Liver (tissue), 3 donors: ENCODE measurements at regions not wholly inside any gene's neighbourhood (a gene's known extent, or its start where the extent isn't known, plus 50 kb on each side); places are given as distances from the start of the nearest gene placed in this dataset.

Source experiments
- CTCF ChIP-seq: fragments of 150-350 bp; IDR thresholded peaks from 2 replicates; pipeline ENCODE4 v1.5.1; 2017; ENCODE audit warnings: improper control_type of control experiment, low read depth, low read length; ENCODE audit not compliant: missing input control
- HNF4G ChIP-seq: IDR thresholded peaks from 2 replicates; pipeline ENCODE4 v1.6.1; 2016; ENCODE audit warnings: antibody characterized with exemption
- JUND ChIP-seq, 2 donors: IDR thresholded peaks; 2 replicates each; pipeline ENCODE4 v1.6.1; 2016; ENCODE audit warnings: antibody characterized with exemption in 2 of 2
- RAD21 ChIP-seq, 2 donors: IDR thresholded peaks; 2 replicates each; pipeline ENCODE4 v1.6.1; 2016; ENCODE audit warnings: antibody characterized with exemption in 2 of 2, mild to moderate bottlenecking in 2 of 2
- TAF1 ChIP-seq: conservative IDR thresholded peaks from 2 replicates; pipeline ENCODE4 v1.6.1; 2016; ENCODE audit warnings: antibody characterized with exemption, mild to moderate bottlenecking
- YY1 ChIP-seq: IDR thresholded peaks from 2 replicates; pipeline ENCODE4 v1.6.1; 2016; ENCODE audit warnings: antibody characterized with exemption, mild to moderate bottlenecking
- TF ChIP-seq, protein P1 (sequence below): IDR thresholded peaks from 2 replicates; pipeline ENCODE4 v1.6.1; 2016; ENCODE audit warnings: antibody characterized with exemption
- TF ChIP-seq, protein P2 (sequence below): IDR thresholded peaks from 2 replicates; pipeline ENCODE4 v1.6.1; 2016; ENCODE audit warnings: antibody characterized with exemption, mild to moderate bottlenecking
- donor health status: healthy.
- donor health status: healthy.

DNA sequence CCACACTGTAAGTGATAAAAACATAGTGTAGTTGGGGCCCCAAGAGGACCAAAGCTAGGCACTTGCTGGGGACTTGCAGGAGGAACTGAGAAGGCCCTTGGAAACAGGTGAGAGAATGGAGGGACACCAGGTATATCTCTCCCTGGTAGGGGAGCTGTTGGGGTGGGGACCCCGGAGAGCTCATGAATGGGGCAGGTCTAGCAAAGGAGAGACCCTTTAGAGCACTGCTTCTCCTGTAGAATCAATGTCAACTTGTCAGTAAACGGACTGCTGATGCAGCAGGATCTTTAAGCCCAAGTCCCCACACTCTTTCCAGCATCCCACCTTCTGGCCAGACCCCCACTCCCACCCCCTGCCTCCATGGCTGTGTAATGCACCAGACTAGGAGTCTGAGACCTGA, 109.6 kb upstream of the THY1 start:
- TF ChIP-seq, protein P1, sequence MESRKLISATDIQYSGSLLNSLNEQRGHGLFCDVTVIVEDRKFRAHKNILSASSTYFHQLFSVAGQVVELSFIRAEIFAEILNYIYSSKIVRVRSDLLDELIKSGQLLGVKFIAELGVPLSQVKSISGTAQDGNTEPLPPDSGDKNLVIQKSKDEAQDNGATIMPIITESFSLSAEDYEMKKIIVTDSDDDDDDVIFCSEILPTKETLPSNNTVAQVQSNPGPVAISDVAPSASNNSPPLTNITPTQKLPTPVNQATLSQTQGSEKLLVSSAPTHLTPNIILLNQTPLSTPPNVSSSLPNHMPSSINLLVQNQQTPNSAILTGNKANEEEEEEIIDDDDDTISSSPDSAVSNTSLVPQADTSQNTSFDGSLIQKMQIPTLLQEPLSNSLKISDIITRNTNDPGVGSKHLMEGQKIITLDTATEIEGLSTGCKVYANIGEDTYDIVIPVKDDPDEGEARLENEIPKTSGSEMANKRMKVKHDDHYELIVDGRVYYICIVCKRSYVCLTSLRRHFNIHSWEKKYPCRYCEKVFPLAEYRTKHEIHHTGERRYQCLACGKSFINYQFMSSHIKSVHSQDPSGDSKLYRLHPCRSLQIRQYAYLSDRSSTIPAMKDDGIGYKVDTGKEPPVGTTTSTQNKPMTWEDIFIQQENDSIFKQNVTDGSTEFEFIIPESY = no peak
- TF ChIP-seq CTCF = no peak
- no peak for TF ChIP-seq HNF4G
- TF ChIP-seq, protein P2, sequence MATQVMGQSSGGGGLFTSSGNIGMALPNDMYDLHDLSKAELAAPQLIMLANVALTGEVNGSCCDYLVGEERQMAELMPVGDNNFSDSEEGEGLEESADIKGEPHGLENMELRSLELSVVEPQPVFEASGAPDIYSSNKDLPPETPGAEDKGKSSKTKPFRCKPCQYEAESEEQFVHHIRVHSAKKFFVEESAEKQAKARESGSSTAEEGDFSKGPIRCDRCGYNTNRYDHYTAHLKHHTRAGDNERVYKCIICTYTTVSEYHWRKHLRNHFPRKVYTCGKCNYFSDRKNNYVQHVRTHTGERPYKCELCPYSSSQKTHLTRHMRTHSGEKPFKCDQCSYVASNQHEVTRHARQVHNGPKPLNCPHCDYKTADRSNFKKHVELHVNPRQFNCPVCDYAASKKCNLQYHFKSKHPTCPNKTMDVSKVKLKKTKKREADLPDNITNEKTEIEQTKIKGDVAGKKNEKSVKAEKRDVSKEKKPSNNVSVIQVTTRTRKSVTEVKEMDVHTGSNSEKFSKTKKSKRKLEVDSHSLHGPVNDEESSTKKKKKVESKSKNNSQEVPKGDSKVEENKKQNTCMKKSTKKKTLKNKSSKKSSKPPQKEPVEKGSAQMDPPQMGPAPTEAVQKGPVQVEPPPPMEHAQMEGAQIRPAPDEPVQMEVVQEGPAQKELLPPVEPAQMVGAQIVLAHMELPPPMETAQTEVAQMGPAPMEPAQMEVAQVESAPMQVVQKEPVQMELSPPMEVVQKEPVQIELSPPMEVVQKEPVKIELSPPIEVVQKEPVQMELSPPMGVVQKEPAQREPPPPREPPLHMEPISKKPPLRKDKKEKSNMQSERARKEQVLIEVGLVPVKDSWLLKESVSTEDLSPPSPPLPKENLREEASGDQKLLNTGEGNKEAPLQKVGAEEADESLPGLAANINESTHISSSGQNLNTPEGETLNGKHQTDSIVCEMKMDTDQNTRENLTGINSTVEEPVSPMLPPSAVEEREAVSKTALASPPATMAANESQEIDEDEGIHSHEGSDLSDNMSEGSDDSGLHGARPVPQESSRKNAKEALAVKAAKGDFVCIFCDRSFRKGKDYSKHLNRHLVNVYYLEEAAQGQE = no peak
- TF ChIP-seq TAF1 = no peak
- TF ChIP-seq YY1 = no peak
- no peak for TF ChIP-seq JUND (IDR thresholded peaks at IDR 0.05)
- TF ChIP-seq RAD21 (IDR thresholded peaks at IDR 0.05) = no peak
